GM19328 (cell line): ENCODE measurements at regions not wholly inside any gene's neighbourhood (a gene's known extent, or its start where the extent isn't known, plus 50 kb on each side); places are given as distances from the start of the nearest gene placed in this dataset.
"Not testable (repeated sequence)": the region's sequence is repeated elsewhere in the genome, so short reads cannot be mapped to it uniquely, and the experiment has no call there.

Source experiments
- ATAC-seq: cut with Tn5 transposase; IDR thresholded peaks from one replicate; pipeline ENCODE4 v1.9.1; 2021; ENCODE audit warnings: mild to moderate bottlenecking, moderate library complexity; ENCODE audit not compliant: unreplicated experiment

- no peak for ATAC-seq
These were observed 637.6 kb downstream of the TDRD15 start for GRCh38 chr2:21761361-21761760.

GRCh38 chr2:21763501-21763900 is 639.7 kb downstream of the TDRD15 start:
- no peak for ATAC-seq

GRCh38 chr2:21770787-21771186 is 647.0 kb downstream of the TDRD15 start:
- no peak for ATAC-seq

- ATAC-seq: no peak
These were observed 648.9 kb downstream of the TDRD15 start for GRCh38 chr2:21772624-21773023.

GRCh38 chr2:21773168-21773567 is 649.4 kb downstream of the TDRD15 start:
- ATAC-seq: no peak

GRCh38 chr2:21774691-21775368 is 651.1 kb downstream of the TDRD15 start:
- ATAC-seq: no peak

GRCh38 chr2:21779786-21780185 is 656.0 kb downstream of the TDRD15 start:
- ATAC-seq: no peak

GRCh38 chr2:21781962-21782361 is 658.2 kb downstream of the TDRD15 start:
- no peak for ATAC-seq

GRCh38 chr2:21782866-21783265 is 659.1 kb downstream of the TDRD15 start:
- ATAC-seq: no peak

- no peak for ATAC-seq
These were observed 664.2 kb downstream of the TDRD15 start for GRCh38 chr2:21787941-21788340.

GRCh38 chr2:21790311-21790710 is 666.5 kb downstream of the TDRD15 start:
- ATAC-seq: not testable (repeated sequence)

GRCh38 chr2:21792571-21792970 is 668.8 kb downstream of the TDRD15 start:
- no peak for ATAC-seq

GRCh38 chr2:21793461-21793860 is 669.7 kb downstream of the TDRD15 start:
- ATAC-seq: no peak

GRCh38 chr2:21794611-21795010 is 670.8 kb downstream of the TDRD15 start:
- no peak for ATAC-seq

GRCh38 chr2:21800356-21800755 is 676.6 kb downstream of the TDRD15 start:
- no peak for ATAC-seq

- ATAC-seq: no peak
These were observed 679.8 kb downstream of the TDRD15 start for GRCh38 chr2:21803550-21803949.

- ATAC-seq: no peak
These were observed 680.4 kb downstream of the TDRD15 start for GRCh38 chr2:21804151-21804550.

GRCh38 chr2:21811541-21811940 is 687.8 kb downstream of the TDRD15 start:
- no peak for ATAC-seq

- ATAC-seq: no peak
These were observed 689.0 kb downstream of the TDRD15 start for GRCh38 chr2:21812766-21813165.

GRCh38 chr2:21814588-21815149 is 690.9 kb downstream of the TDRD15 start:
- no peak for ATAC-seq

- ATAC-seq: no peak
These were observed 694.5 kb downstream of the TDRD15 start for GRCh38 chr2:21818212-21818795.

GRCh38 chr2:21819454-21819853 is 695.7 kb downstream of the TDRD15 start:
- no peak for ATAC-seq
